A673 (cell line): ENCODE measurements at regions not wholly inside any gene's neighbourhood (a gene's known extent, or its start where the extent isn't known, plus 50 kb on each side); places are given as distances from the start of the nearest gene placed in this dataset.

ENCODE experiments used
- CTCF ChIP-seq: fragments of 300-800, 200-600 bp; sonication (generic); conservative IDR thresholded peaks from 2 replicates; pipeline ENCODE4 v1.5.1; 2017; ENCODE audit warnings: low read depth, mild to moderate bottlenecking, antibody characterized with exemption, low read length, moderate library complexity, mixed read lengths
- EZH2 ChIP-seq: fragments of 200-600 bp; sonication (generic); IDR thresholded peaks from 2 replicates; pipeline ENCODE4 v1.6.1; 2017; ENCODE audit warnings: borderline replicate concordance, low read depth, mild to moderate bottlenecking, mixed read lengths, antibody characterized with exemption, low read length; ENCODE audit not compliant: poor library complexity, severe bottlenecking

- TF ChIP-seq CTCF = no peak
- TF ChIP-seq EZH2 = no peak
Measured at GRCh38 chr1:95620076-95620475, 386.1 kb downstream of the RWDD3 start.
